Adrenal gland (tissue), 9 donors: ENCODE measurements at regions not wholly inside any gene's neighbourhood (a gene's known extent, or its start where the extent isn't known, plus 50 kb on each side); places are given as distances from the start of the nearest gene placed in this dataset.
"Not testable (repeated sequence)": the region's sequence is repeated elsewhere in the genome, so short reads cannot be mapped to it uniquely, and the experiment has no call there.

Source experiments
- DNase-seq, 7 donors: peaks; one replicate each; pipeline ENCODE4 v3.0.0-alpha.2; 2019 to 2020
- H3K27ac ChIP-seq, 5 donors: fragments of 200-600 bp; sonication (generic) in 4 of 5; 1 replicate in 3 of 5; 2 replicates in 2 of 5; pipeline versions ENCODE4 v1.5.1 to v1.8.0; 2016 to 2020; ENCODE audit warnings: mild to moderate bottlenecking in 1 of 5
- H3K27me3 ChIP-seq: fragments of 200-600 bp; 2 replicates; pipeline ENCODE4 v1.8.0; 2021
- H3K36me3 ChIP-seq, 2 donors: fragments of 200-600 bp; replicated peaks in 1 of 2; 1 replicate in 1 of 2; 2 replicates in 1 of 2; pipeline versions ENCODE4 v1.5.1 to v1.8.0; 2018 to 2022
- H3K4me1 ChIP-seq, 2 donors: fragments of 200-600 bp; replicated peaks in 1 of 2; 1 replicate in 1 of 2; 2 replicates in 1 of 2; pipeline versions ENCODE4 v1.5.1 to v1.8.0; 2018 to 2021
- H3K4me3 ChIP-seq, 4 donors: fragments of 200-600 bp; sonication (generic) in 3 of 4; one replicate each; pipeline ENCODE4 v1.5.1; 2016 to 2018
- H3K9me3 ChIP-seq, 3 donors: fragments of 200-600 bp; sonication (generic) in 1 of 3; replicated peaks in 1 of 3; 1 replicate in 2 of 3; 2 replicates in 1 of 3; pipeline versions ENCODE4 v1.5.1 to v1.8.0; 2016 to 2021
- WGBS, 4 donors: extraction: QIAGEN DNeasy Blood & Tissue Kit in 2 of 4; methylation state at CpG; one replicate each; pipeline versions ENCODE4 v1.1.5 to v1.1.7; 2013 to 2017; 5-methylcytosine and 5-hydroxymethylcytosine counted together
- intact Hi-C, 2 donors: fragments of 100-400 bp; cut with DNase I; formaldehyde crosslinking; loops; one replicate each; pipeline versions ENCODE4 v1.14.1 to v1.15.0; 2022 to 2023
- donor health status: healthy with polysubstance abuse.
- donor health status: Bipolar disorder and iron deficiency.
- donor health status: DM: yes; HTN: yes; CAD: no.
- donor health status: DM: no; HTN: no; CAD: no.
- donor health status: DM: no; HTN: no; CAD: no.

GRCh38 chr9:66046992-66047391 is 310.0 kb downstream of the FOXD4L4 start:
- no CpG with 5 or more reads among the region's 8 CpGs for WGBS, 4 donors
- H3K4me3 ChIP-seq, H3K36me3 ChIP-seq, intact Hi-C loops, DNase-seq, H3K9me3 ChIP-seq, H3K4me1 ChIP-seq, H3K27ac ChIP-seq, H3K27me3 ChIP-seq: not testable (repeated sequence)

GRCh38 chr9:66049721-66050120 is 312.8 kb downstream of the FOXD4L4 start:
- H3K4me1 ChIP-seq, H3K4me3 ChIP-seq, intact Hi-C loops, H3K36me3 ChIP-seq, DNase-seq, H3K9me3 ChIP-seq, H3K27me3 ChIP-seq, H3K27ac ChIP-seq: not testable (repeated sequence)
- no CpG with 5 or more reads among the region's 2 CpGs for WGBS, 4 donors

GRCh38 chr9:66054705-66055104 is 317.8 kb downstream of the FOXD4L4 start:
- intact Hi-C loops, DNase-seq: not testable (repeated sequence)

GRCh38 chr9:66060681-66061080 is 323.7 kb downstream of the FOXD4L4 start:
- intact Hi-C loops, DNase-seq, H3K36me3 ChIP-seq, H3K4me3 ChIP-seq, H3K27me3 ChIP-seq, H3K4me1 ChIP-seq, H3K9me3 ChIP-seq, H3K27ac ChIP-seq: not testable (repeated sequence)
- WGBS, 4 donors, result no CpG with 5 or more reads among the region's 1 CpG

More at GRCh38 chr9:66054705-66055104, 317.8 kb downstream of the FOXD4L4 start:
- H3K4me1 ChIP-seq, H3K9me3 ChIP-seq, H3K4me3 ChIP-seq, H3K27ac ChIP-seq, H3K36me3 ChIP-seq, H3K27me3 ChIP-seq: not testable (repeated sequence)
- WGBS, 4 donors, result no CpG with 5 or more reads among the region's 2 CpGs

GRCh38 chr9:66063822-66064221 is 326.9 kb downstream of the FOXD4L4 start:
- H3K27me3 ChIP-seq, H3K9me3 ChIP-seq, H3K4me1 ChIP-seq, intact Hi-C loops, H3K27ac ChIP-seq, H3K4me3 ChIP-seq, H3K36me3 ChIP-seq, DNase-seq: not testable (repeated sequence)
- WGBS, 4 donors, result no CpG with 5 or more reads among the region's 1 CpG

GRCh38 chr9:66065735-66066134 is 328.8 kb downstream of the FOXD4L4 start:
- H3K36me3 ChIP-seq, H3K27me3 ChIP-seq, H3K4me1 ChIP-seq, intact Hi-C loops, H3K4me3 ChIP-seq, H3K27ac ChIP-seq, H3K9me3 ChIP-seq: not testable (repeated sequence)
- DNase-seq, result peak in 1 of 7 donors; percentile 16
- 70 to 75% methylated on average over 3 of the region's 5 CpGs; no CpG with 5 or more reads in 2 of the 4 donors for WGBS, 4 donors

GRCh38 chr9:66067231-66067630 is 330.3 kb downstream of the FOXD4L4 start:
- H3K4me1 ChIP-seq, H3K9me3 ChIP-seq, intact Hi-C loops, H3K4me3 ChIP-seq, H3K27ac ChIP-seq, H3K27me3 ChIP-seq, H3K36me3 ChIP-seq: not testable (repeated sequence)
- DNase-seq, result peak in 3 of 7 donors; percentile 5 to 15 (median 12)
- WGBS, 4 donors, result 90 to 96% (median 94%) methylated on average over 2 to 4 of the region's 4 CpGs

GRCh38 chr9:66068451-66068989 is 331.6 kb downstream of the FOXD4L4 start:
- not testable (repeated sequence) for H3K9me3 ChIP-seq, H3K27ac ChIP-seq, H3K4me3 ChIP-seq

GRCh38 chr9:66069025-66069424 is 332.1 kb downstream of the FOXD4L4 start:
- 73 to 94% (median 91%) methylated on average over 1 of the region's 2 CpGs for WGBS, 4 donors
- H3K4me1 ChIP-seq, H3K4me3 ChIP-seq, H3K36me3 ChIP-seq, intact Hi-C loops, H3K27ac ChIP-seq, H3K9me3 ChIP-seq, H3K27me3 ChIP-seq, DNase-seq: not testable (repeated sequence)

More at GRCh38 chr9:66068451-66068989, 331.6 kb downstream of the FOXD4L4 start:
- H3K4me1 ChIP-seq, H3K27me3 ChIP-seq, H3K36me3 ChIP-seq, DNase-seq, intact Hi-C loops: not testable (repeated sequence)
- 83 to 92% (median 85%) methylated on average over 2 of the region's 4 CpGs for WGBS, 4 donors

- intact Hi-C loops, H3K4me3 ChIP-seq, H3K36me3 ChIP-seq, H3K27ac ChIP-seq, H3K4me1 ChIP-seq, H3K27me3 ChIP-seq, DNase-seq, H3K9me3 ChIP-seq: not testable (repeated sequence)
These were observed 336.2 kb downstream of the FOXD4L4 start for GRCh38 chr9:66073111-66073510.

GRCh38 chr9:66082811-66083210 is 345.9 kb downstream of the FOXD4L4 start:
- intact Hi-C loops, H3K4me3 ChIP-seq, H3K27ac ChIP-seq, H3K27me3 ChIP-seq, H3K9me3 ChIP-seq, H3K36me3 ChIP-seq, DNase-seq, H3K4me1 ChIP-seq: not testable (repeated sequence)
- no CpG with 5 or more reads among the region's 1 CpG for WGBS, 4 donors
